MM.1S (cell line): ENCODE measurements at regions not wholly inside any gene's neighbourhood (a gene's known extent, or its start where the extent isn't known, plus 50 kb on each side); places are given as distances from the start of the nearest gene placed in this dataset.
"Not testable (repeated sequence)": the region's sequence is repeated elsewhere in the genome, so short reads cannot be mapped to it uniquely, and the experiment has no call there.

Experiments used
- DNase-seq: peaks from one replicate; pipeline ENCODE4 v3.0.0-alpha.2; 2015
- H2AFZ ChIP-seq: fragments of 300-600 bp; sonication (generic); 2 replicates; pipeline ENCODE4 v1.6.0; 2016; ENCODE audit warnings: antibody characterized with exemption, low read length
- H3F3A ChIP-seq: fragments of 300-600 bp; sonication (generic); 2 replicates; pipeline ENCODE4 v1.6.1; 2016; ENCODE audit warnings: mild to moderate bottlenecking, antibody characterized with exemption, low read length, moderate library complexity, mixed read lengths; ENCODE audit not compliant: insufficient read depth
- H3K27ac ChIP-seq: fragments of 300-600 bp; sonication (generic); 2 replicates; pipeline ENCODE4 v1.5.1; 2016; ENCODE audit warnings: mild to moderate bottlenecking, low read length
- H3K27me3 ChIP-seq: fragments of 300-600 bp; sonication (generic); replicated peaks from 2 replicates; pipeline ENCODE4 v1.6.0; 2016; ENCODE audit warnings: low read length; ENCODE audit not compliant: insufficient read depth
- H3K36me3 ChIP-seq: fragments of 300-600 bp; sonication (generic); replicated peaks from 2 replicates; pipeline ENCODE4 v1.6.1; 2016; ENCODE audit warnings: mild to moderate bottlenecking, low read length, mixed read lengths; ENCODE audit not compliant: insufficient read depth
- H3K4me1 ChIP-seq: fragments of 300-600 bp; sonication (generic); 2 replicates; pipeline ENCODE4 v1.6.1; 2016; ENCODE audit warnings: low read length, mixed read lengths
- H3K4me2 ChIP-seq: fragments of 300-600 bp; sonication (generic); 2 replicates; pipeline ENCODE4 v1.6.0; 2016; ENCODE audit warnings: low read depth, low read length
- H3K4me3 ChIP-seq: fragments of 300-600 bp; sonication (generic); 2 replicates; pipeline ENCODE4 v1.5.1; 2016; ENCODE audit warnings: low read length, mixed read lengths
- H3K79me2 ChIP-seq: fragments of 300-600 bp; sonication (generic); 2 replicates; pipeline ENCODE4 v1.6.1; 2016; ENCODE audit warnings: mixed run types, low read length, mixed read lengths
- H3K9ac ChIP-seq: fragments of 300-600 bp; sonication (generic); 2 replicates; pipeline ENCODE4 v1.6.1; 2016; ENCODE audit warnings: low read length, mixed read lengths
- H3K9me2 ChIP-seq: fragments of 300-600 bp; sonication (generic); replicated peaks from 2 replicates; pipeline ENCODE4 v1.6.1; 2016; ENCODE audit warnings: mild to moderate bottlenecking, low read length, mixed read lengths; ENCODE audit not compliant: insufficient read depth
- H3K9me3 ChIP-seq: fragments of 300-600 bp; sonication (generic); replicated peaks from 2 replicates; pipeline ENCODE4 v1.6.1; 2016; ENCODE audit warnings: mild to moderate bottlenecking, low read length, mixed read lengths; ENCODE audit not compliant: insufficient read depth
- H4K20me1 ChIP-seq: fragments of 300-600 bp; sonication (generic); 2 replicates; pipeline ENCODE4 v1.6.1; 2016; ENCODE audit warnings: mild to moderate bottlenecking, low read length, moderate library complexity, mixed read lengths; ENCODE audit not compliant: insufficient read depth
- EZH2 ChIP-seq: fragments of 300-600 bp; sonication (generic); optimal IDR thresholded peaks from 2 replicates; pipeline ENCODE3; 2017; ENCODE audit warnings: low read depth, mild to moderate bottlenecking, antibody characterized with exemption, low read length, mixed read lengths
- EZH2phosphoT487 ChIP-seq: fragments of 300-600 bp; sonication (generic); IDR thresholded peaks from 2 replicates; pipeline ENCODE4 v1.6.1; 2018; ENCODE audit warnings: antibody characterized with exemption, low read length
- TF ChIP-seq, protein P1 (sequence below): fragments of 300-600 bp; sonication (generic); IDR thresholded peaks from 2 replicates; pipeline ENCODE4 v1.5.1; 2016; ENCODE audit warnings: antibody characterized with exemption, low read length, mixed read lengths

DNA sequence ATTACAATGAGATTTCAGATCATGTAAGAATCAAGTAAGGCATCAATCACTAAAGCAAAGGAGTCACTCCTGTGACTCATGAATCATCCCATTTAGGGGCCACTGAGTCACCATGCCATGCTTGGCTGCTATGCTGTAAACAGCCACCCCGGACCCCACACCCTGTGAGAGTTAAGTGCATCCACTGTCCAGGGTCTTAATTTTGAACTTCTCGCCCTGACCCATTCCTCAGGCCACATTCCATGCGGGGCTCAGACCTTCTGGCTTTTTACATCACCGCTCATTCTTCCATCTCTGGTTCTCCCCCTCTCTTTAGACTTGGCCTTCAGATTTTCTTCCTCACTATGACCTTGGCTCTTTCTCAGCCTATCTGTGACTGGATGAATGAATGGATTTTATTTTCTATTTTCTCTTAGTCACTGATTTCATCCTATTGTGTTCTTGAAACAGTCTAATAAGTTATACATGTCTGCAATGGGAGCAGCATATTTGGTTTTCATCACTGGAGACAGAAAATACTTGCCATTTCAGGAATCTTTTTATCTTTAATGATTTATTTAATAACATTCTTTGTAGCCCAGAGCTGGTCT, 239.6 kb downstream of the SKIDA1 start:
- Histone ChIP-seq H2AFZ (no peak overlapping the region), H3K79me2 (no peaks in the 10 kb centered on the region), H3K9me3 (no peaks in the 10 kb centered on the region), H3K9me2 (no peaks in the 10 kb centered on the region), H3F3A (no peaks in the 10 kb centered on the region), H3K4me3 (no peak overlapping the region), H3K4me2 (no peak overlapping the region), H3K36me3 (no peaks in the 10 kb centered on the region), H4K20me1 (no peaks in the 10 kb centered on the region), H3K27ac (no peak overlapping the region), H3K9ac (no peak overlapping the region), H3K4me1 (no peaks in the 10 kb centered on the region), H3K27me3 (no peaks in the 10 kb centered on the region)
- no peak for DNase-seq
- TF ChIP-seq EZH2 (no peak), EZH2phosphoT487 (no peak)
- TF ChIP-seq, protein P1, sequence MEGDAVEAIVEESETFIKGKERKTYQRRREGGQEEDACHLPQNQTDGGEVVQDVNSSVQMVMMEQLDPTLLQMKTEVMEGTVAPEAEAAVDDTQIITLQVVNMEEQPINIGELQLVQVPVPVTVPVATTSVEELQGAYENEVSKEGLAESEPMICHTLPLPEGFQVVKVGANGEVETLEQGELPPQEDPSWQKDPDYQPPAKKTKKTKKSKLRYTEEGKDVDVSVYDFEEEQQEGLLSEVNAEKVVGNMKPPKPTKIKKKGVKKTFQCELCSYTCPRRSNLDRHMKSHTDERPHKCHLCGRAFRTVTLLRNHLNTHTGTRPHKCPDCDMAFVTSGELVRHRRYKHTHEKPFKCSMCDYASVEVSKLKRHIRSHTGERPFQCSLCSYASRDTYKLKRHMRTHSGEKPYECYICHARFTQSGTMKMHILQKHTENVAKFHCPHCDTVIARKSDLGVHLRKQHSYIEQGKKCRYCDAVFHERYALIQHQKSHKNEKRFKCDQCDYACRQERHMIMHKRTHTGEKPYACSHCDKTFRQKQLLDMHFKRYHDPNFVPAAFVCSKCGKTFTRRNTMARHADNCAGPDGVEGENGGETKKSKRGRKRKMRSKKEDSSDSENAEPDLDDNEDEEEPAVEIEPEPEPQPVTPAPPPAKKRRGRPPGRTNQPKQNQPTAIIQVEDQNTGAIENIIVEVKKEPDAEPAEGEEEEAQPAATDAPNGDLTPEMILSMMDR: no peak

DNA sequence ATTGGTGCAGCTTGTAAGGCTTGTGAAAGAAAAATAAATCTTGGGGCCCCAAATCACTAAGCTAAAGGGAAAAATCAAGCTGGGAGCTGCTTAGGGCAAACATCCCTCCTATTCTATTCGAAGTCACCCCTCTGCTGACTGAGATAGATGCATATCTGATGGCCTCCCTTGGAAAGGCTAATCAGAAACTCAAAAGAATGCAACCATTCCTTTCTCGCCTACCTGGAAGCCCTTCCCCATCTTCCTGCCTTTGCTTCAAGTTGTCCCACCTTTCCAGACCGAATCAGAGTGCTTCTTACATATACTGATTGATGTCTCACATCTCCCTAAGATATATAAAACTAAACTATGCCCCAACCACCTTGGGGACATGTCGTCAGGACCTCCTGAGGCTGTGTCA, 240.3 kb downstream of the SKIDA1 start:
- H3K4me3 ChIP-seq: no peak overlapping the region

DNA sequence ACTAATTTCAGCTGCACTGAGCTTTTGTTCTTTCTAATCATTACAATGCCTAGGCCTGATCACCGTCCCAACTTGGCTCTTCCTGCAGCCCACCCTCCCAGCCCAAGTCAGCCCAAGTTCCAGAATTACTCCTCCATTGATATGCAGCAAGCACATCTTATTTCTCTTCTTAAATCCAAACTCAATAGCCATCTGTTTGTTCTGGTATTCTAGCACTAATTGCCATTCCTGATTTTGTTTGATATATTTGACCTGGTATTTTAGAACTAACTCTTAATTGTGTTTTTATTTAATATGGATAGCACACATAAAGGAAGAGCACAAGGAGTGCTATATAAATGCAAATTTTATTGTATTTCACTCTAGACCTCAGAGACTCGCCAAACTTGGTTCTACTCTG, 241.2 kb downstream of the SKIDA1 start:
- no peak overlapping the region for H3K27ac ChIP-seq
- no peaks in the 10 kb centered on the region for H3K4me1 ChIP-seq
- no peaks in the 10 kb centered on the region for H3K9me2 ChIP-seq
- no peak overlapping the region for H3K9ac ChIP-seq
- DNase-seq: no peak
- no peak overlapping the region for H3K4me2 ChIP-seq
- H4K20me1 ChIP-seq: no peaks in the 10 kb centered on the region
- no peaks in the 10 kb centered on the region for H3K27me3 ChIP-seq
- H2AFZ ChIP-seq: no peak overlapping the region
- H3K4me3 ChIP-seq: no peak overlapping the region
- H3K36me3 ChIP-seq: no peaks in the 10 kb centered on the region
- H3F3A ChIP-seq: no peaks in the 10 kb centered on the region
- no peaks in the 10 kb centered on the region for H3K79me2 ChIP-seq
- no peaks in the 10 kb centered on the region for H3K9me3 ChIP-seq
- no peak for TF ChIP-seq EZH2
- TF ChIP-seq EZH2phosphoT487: no peak
- TF ChIP-seq, protein P1: no peak

More for the DNA sequence above, 240.3 kb downstream of the SKIDA1 start:
- H3K9me2 ChIP-seq: no peaks in the 10 kb centered on the region
- H3K36me3 ChIP-seq: no peaks in the 10 kb centered on the region
- DNase-seq: no peak
- H3K27me3 ChIP-seq: no peaks in the 10 kb centered on the region
- H3K9ac ChIP-seq: no peak overlapping the region
- H2AFZ ChIP-seq: no peak overlapping the region
- H3K4me1 ChIP-seq: no peaks in the 10 kb centered on the region
- TF ChIP-seq, protein P1: no peak
- TF ChIP-seq EZH2phosphoT487: no peak
- no peak for TF ChIP-seq EZH2
- H3K4me2 ChIP-seq: no peak overlapping the region
- H3K79me2 ChIP-seq: no peaks in the 10 kb centered on the region
- H3F3A ChIP-seq: no peaks in the 10 kb centered on the region
- no peaks in the 10 kb centered on the region for H4K20me1 ChIP-seq
- no peak overlapping the region for H3K27ac ChIP-seq
- no peaks in the 10 kb centered on the region for H3K9me3 ChIP-seq

DNA sequence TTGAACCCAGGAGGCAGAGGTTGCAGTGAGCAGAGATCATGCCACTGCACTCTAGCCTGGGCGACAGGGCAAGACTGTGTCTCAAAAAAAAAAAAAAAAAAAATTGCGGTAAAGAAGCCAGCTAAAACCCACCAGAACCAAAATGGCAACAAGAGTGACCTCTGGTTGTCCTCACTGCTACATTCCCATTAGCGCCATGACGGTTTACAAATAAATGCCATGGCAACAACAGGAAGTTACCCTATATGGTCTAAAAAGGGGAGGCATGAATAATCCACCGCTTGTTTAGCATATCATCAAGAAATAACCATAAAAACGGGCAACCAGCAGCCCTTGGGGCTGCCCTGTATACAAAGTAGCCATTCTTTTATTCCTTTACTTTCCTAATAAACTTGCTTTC, 242.4 kb downstream of the SKIDA1 start:
- not testable (repeated sequence) for H3K27me3 ChIP-seq, H3K9me3 ChIP-seq, H3F3A ChIP-seq, H4K20me1 ChIP-seq, H3K9ac ChIP-seq, H3K79me2 ChIP-seq, H3K4me2 ChIP-seq, DNase-seq, H2AFZ ChIP-seq, H3K9me2 ChIP-seq, H3K4me3 ChIP-seq, H3K4me1 ChIP-seq, H3K27ac ChIP-seq, H3K36me3 ChIP-seq
